Stimulated activated CD4-positive, alpha-beta T cell treated with anti-CD3 and anti-CD28 coated beads, Interleukin-12 subunit alpha, Interleukin-12 subunit beta, amount 100 ng/mL, for 48 hours (primary cell): ENCODE measurements at regions not wholly inside any gene's neighbourhood (a gene's known extent, or its start where the extent isn't known, plus 50 kb on each side); places are given as distances from the start of the nearest gene placed in this dataset.

Experiments used
- DNase-seq, 3 donors: peaks; one replicate each; pipeline ENCODE4 v3.0.0-alpha.2; 2020; ENCODE audit warnings: low read depth in 2 of 3, low spot score in 1 of 3

DNA sequence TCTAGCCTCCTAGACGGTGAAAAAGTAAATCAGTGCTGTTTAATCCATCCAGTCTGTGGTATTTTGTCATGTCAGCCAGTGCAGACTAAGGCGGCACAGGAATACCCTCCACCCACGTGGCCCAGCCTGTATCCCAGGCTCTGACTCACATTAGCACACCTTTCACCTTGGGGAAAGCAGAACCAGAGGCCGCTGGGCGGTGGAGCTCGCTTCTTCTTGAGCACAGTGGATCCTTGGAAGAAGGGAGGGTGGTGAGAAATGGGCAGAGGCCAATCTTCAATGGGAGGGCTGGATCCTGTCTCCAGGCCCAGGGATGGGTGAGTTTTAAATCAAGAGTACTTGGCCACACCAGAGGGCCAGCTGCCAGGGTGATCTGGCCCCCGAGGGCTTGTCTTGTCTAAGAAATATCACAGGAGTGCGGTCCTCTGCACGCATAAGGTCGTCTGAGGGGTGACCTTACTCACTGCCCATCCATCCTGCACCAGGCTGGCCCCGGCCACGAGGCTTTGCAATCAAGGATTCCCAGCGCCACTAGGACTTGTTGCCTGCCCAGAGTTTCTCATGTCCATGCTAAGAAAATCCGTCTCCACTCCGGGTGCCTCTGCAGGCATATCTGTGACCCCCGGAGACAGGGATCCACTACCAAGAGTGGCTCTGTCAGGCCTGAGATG is 658.5 kb downstream of the BRD1 start:
- no peak for DNase-seq

DNA sequence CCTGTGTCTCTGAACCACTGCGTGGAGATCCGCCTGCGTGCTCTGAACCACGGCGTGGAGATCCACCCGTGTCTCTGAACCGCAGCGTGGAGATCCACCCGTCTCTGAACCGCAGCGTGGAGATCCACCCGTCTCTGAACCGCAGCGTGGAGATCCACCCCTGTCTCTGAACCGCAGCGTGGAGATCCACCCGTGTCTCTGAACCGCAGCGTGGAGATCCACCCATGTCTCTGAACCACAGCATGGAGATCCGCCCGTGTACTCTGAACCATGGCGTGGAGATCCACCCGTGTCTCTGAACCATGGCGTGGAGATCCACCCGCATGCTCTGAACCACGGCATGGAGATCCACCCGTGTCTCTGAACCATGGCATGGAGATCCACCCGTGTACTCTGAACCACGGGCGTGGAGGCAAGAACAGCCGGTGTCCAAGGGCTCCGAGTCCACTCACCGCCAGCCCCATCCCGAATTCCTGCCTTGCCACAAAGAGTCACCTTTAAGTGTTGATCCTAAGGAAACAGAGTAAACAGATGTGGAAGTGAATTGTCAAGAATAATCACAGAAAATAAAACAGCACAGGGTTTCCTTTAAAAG is 659.4 kb downstream of the BRD1 start:
- no peak for DNase-seq

DNA sequence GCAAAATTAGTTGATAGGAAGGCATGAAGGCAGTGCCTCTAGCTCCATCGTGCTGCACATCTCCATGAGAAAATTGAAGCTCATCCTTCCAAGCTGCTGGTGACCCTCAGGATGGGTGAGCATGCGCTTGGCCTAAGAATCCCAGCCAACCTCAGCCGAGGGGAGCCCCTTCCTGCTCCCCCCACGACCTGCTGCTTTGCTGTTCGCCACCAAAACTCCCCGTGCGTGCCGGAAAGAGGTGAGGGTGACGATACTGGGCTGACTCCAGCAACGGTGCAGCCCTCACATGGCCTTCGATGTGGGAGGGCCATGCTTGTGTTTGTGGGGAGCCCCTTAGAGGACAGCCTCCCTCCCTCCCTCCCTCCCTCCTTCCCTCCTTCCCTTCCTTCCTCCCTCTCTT is 660.9 kb downstream of the BRD1 start:
- no peak for DNase-seq

DNA sequence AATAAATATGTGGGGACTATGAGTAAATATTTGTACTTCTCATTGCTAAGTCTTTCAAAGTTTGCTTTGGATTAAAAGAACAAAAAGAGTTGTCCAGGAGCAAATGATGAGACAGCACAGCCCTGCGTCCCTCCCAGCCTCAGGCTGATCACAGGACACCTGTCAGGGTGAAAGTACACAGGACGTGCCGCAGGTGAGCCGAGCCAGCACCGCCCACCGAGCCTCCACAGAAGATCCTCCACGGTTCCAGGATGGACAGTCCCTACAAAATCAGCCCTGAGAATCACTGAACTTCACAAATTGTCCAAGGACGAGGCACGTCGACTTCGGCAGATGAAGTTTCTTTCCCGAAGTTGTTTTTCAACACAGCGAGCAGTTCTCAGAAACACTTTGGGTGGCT is 661.5 kb downstream of the BRD1 start:
- no peak for DNase-seq

DNA sequence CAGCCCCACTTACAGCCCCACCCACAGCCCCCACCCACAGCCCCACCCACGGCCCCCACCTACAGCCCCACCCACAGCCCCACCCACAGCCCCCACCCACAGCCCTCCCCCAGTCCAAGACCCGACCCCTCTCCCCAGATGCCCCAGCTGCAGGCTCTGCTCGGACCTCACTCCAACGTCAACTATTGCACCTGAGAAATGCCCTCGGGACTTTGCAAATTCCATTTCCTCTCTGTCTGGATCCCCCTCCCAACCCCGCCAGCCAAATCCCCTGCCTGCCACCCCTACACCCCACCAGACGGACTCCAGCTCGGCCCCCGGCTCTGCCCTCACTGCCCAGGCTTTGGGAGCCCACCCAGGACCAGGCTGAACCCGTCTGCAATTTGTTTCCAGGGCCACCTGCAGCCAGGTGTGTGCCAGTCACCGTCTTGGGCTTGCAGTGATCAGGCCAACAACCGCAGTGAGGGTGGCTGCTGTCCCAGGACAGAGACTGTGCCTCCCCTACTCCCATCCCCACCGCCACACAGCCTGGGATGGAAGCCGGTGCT is 662.8 kb downstream of the BRD1 start:
- no peak for DNase-seq

DNA sequence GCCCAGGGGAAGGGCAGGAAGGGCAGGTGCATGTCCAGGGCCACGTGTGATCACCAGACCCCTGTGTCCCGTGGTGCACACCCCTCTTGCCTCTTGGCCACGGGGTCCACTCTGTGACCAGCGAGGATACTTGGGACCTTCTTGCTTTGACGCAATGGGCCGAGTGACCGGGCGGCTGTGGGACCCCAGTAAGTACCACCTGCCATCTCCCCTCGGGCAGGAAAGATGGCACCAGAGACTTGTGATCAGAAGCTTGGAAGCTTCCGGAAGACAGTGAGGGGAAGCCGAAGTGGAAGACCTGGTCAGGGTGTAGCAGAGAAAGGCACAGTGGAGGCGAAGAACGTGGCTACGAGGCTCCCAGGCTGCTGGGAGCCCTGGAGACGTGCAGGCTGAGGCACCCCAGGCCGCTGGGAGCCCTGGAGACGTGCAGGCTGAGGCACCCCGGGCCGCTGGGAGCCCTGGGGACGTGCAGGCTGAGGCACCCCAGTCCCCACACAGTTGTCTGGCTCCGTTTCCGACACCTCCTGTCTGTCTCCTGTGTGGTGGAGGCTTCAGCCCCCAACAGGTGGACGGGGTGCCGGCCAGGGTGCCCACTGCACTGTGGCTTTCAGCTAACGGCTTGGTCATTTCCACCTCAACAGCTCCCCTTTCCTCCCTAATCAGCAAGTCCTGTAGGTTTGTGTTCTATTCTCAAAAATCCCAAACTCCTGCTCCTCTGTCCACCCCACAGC is 663.5 kb downstream of the BRD1 start:
- DNase-seq: no peak

DNA sequence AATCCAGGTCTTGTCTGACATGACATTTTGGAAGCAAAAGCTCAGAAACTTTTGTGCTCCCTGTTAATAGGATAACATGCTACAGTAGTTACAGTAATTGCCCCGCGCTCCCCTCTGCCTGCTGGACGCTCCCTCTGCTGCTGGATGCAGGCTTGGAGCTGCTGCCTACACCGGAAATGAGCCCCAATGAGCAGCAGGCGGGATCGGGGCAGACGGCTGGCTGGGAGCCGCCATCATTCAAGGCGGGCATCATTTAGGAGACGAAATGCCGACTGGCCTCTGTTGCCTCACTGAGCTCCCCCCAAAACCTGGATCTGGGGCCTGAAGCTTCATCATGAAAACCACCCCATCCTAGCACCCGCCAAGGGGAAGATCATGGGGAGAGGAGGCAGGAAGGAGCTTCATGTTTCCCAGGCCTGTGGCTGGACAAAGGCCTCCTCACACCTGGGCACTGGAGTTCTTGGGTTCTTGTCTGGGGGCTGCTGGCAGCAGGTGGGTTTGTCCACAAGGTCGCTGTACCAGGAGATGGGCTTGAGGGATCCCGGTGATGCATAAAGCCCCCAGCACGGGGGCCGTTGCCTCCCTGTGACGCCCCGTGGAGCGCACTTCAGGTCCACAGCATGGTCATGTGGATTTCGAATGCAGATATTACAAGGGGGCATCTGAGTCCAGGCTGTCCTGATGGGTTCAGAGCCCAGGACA is 664.3 kb downstream of the BRD1 start:
- DNase-seq: no peak

DNA sequence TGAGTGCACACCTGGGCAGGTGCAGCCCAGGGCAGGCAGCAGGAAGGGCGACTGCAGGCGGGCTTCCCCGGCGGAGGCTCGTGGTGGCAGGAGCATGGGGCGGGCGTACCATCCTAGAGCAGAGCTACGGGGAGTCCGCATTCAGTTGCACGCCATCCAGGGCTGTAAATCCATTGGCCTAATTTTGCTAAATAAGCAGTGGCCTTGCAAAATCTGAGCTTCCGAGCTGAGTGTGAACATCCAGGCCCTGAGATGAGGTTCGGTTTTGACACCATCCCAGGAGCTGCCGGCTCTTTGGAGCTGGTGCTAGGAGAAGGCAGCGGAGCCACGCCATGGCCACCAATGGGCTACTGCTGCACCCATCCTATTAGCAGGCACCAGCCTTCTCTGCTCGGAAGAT is 664.8 kb downstream of the BRD1 start:
- DNase-seq: no peak

DNA sequence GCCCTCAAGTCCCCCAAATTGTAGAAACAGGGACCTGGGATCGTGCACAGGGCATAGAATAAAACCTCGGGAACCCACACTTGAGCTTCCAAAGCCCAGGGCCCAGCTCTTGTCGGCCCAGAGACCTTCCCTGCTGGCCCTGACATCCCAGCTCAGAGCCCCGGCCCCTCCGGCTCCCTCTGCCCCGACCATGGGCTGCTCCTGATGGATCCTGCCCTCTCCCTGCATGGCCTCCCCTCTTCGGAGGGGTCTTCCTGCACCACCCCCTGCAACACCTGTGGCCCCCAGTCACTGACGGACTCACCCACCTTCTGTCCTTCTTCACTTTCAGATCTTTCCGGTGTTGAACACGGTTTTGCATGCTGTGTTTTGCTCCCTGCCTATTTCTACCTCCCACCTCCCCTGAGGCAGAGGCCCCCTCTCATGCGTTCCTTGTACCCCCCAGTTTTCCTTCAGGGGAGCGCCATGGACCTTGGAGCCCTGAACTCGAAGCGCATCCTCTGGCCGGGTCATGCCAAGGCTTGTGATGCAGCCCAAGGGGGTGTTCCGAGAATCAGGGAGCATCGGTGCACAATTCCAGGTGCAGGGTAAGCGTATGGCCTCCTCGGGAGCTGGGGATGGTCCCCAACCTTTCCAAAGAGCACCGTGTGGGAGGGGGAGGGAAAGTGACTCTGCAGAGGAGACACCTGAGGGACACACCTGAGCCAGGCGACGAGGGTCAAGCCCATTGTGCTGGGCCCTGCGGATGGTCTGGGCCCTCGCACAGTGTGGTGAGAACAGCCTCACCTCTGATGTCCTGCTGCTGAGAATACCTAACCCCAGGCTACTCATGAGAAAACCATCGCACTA is 666.4 kb downstream of the BRD1 start:
- no peak for DNase-seq

DNA sequence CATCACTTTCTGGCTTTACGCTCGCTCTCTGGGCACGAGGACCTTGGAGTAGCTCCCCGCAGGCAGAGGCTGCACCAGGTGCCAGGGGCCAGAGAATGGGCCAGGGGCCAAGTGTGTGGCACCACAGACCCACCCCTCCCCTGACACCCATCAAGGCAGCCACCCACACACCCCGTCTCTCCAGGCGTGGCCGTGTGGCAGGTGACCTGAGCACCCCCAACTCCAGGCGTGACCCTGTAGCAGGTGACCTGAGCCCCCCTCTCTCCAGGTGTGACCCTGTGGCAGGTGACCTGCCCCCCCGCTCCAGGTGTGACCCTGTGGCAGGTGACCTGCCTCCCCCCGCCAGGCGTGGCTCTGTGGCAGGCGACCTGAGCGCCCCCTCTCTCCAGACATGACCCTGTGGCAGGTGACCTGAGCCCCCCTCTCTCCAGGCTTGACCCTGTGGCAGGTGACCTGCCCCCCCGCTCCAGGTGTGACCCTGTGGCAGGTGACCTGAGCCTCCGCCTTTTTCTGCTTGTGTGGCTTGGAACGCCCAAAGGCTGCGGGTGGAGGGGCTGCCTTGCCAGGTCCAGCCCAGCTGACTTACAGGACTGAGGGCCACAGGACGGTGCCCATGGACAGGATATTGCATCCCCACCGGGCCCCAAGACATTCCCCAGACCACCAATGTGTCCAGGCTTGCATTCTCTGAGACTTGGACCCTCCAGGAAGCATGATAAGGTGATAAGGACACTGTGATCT is 667.2 kb downstream of the BRD1 start:
- DNase-seq: no peak

DNA sequence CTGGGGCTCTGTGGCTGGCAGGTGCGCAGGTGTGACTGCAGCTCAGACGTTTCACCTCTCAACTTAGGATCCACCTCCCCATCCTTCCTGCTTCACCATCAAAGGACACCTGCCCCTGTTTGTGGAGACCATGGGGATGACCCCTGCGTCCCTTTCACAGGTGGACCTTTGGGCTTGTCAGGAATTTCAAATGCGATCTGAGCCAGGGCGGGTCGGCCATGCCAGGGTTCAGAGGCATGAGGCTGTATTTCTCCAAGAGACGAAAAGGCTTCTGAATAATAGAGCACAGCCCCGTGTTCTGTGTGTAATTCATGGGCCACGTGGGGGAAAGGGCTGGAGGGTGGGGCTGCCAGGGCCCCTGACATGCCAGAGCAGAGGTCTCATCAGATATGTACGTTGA is 668.0 kb downstream of the BRD1 start:
- DNase-seq: no peak

DNA sequence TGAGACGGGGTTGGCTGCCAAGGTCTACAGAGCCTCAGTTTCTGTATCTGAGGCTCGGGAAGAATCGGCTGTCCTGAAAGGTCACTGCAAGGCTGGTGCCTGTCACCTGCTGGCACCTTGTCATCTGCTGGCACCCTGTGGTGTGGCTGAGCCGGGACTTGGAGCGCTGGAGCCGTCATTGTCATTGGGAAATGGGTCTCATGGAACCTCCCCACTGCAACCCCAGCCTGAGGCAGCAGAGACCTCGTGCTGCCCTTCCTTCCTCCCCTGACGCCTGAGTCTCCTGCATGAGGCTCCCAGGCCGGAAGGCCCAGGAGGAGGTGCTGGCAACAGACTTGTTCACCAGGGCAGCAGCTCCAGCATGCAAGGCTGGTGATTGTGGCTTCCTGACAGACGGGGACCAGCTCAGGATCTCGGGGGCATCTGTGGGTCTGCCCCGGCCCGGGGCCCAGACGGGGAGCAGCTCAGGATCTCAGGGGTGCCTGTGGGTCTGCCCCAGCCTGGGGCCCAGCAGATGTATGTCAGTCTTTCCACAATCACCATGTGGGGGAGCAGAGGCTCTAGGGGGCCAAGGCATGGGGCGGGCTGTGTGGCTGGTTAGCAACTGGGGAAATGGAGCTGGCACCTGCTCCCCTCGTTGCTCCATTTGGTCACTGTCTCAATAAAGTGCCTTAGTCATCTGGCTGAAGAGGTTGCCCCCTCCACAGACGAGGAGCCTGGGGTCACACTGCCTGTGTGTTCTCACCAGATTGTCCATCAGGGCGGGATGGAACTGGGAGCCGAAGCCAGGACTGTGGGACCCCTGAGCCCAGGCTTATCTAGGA is 668.7 kb downstream of the BRD1 start:
- no peak for DNase-seq

DNA sequence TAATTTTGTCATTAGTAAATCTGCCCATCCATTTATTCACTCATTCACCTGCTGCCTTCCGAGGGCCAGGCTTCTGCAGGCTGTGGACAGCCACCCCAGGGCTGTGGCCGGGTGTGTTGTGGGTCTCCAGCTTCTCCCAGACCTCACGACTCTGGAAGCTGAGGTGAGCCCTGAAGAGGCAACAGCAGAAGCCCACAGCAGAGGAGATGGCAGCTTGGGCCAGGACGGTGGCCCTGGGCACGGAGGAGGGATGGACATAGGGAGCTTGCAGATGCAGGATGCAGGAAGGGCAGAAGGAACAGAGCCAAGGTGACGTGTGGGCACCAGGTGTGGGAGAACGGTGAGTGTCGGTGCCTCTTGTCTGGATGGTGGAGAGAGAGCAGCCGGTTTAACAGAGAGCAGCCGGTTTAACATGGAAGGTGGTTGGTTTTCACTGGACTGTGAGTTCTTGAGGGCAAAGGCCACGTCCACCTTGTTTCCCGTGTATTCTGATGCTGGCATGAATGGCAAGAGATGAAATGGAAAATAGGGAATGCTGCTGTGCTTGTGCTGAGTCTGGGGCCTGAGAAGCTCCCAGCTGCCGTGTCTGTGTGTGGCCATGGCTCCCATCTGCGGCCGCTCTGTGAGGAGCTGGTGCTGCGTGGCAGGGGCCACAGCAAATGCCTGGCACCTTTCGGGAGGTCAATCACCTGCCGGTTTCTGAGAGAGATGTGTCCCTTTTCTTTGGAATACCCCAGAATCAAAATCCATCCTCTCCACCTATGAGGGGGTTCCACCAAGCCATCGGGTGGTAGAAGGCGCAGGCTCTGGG is 669.9 kb downstream of the BRD1 start:
- DNase-seq: no peak

DNA sequence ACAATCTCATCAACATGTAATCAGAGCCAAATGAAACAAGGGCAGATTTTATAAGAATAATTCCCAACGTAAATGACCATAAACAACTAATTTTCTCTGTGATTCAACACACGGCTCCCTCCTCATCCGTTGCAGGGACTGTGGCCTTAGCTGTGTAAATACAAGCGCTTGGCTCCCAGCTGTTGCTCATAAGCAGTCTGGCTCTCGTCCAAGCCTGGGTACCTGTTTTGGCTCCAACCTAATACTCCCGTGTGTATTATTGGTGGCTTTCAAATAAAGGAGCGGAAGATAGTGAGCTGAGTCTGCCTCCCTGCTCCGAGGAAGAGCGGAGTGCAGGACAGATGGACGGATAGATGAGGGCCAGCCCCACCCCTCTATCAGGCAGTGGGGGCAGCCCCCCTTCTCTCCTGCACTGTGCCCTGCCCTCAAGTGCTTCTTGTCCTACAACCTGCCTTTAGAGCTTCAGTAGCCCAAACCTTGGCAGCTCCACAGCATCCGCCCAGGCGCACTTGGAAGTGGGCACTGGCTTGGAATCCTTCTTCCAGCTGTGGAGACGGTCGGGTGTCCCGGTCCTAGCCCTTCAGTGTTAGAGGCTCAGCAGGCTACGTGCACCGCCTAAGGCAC is 670.9 kb downstream of the BRD1 start:
- no peak for DNase-seq

DNA sequence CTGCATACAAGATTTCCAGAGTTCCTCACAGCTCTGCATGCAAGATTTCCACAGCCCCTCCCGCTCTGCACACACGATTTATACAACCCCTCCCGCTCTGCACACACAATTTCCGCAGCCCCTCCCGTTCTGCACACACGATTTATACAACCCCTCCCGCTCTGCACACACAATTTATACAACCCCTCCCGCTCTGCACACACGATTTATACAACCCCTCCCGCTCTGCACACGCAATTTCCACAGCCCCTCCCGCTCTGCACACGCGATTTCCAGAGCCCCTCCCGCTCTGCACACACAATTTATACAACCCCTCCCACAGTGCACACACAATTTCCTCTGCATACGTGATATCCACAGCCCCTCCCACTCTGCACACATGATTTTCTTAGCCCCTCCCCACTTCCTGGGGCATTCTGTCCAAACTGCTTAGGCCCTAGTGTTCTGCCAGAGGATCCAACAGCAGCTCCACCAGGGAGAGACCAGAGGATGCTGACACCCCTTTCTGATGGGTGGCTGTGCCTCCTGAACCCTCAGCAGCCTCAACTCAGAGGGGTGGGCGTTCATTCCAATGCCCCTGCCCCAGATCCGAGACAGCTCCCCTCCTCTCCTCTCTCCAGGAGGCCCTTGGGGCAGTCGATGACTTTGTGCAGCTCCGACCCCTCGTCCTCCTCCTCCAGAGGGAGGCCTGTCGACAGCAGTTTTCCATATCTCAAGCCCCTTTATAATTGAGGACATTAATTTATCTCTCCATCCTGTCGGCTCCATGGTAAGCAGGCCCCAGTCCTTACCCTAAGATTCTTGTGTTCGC is 671.7 kb downstream of the BRD1 start:
- no peak for DNase-seq

DNA sequence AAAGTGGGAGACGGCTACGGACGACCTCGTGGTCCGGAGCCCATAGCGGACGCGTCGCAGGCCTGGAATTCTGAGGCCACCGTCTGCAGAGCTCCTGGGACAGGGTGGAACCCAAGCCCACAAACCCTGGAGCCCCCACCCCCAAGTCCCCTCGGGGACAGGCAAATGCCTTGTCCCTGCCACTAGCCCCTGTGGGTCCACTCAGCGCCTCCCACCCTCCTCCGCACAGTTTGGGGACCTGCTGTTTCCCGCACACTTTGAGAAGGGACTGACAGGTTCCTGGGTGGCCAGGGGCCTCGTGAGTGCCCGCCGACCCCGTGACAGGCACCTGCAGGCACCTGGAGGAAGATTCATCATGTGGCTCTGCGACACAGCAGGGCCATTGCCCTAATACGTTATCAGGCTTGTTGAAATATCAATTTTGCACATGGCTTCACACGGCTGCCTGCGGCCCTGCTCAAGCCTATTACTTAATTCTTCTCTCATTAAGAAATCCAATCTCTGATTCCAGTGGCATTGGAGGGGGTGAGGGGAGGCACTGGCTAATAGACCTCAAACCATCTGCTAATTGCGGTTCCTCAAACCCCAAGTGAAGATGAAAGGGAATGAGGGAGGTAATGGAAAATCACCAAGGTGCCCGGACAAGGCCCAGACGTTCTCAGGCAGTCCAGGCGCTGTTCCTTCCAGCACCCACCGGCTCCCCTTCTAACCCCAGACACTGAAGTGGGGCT is 672.5 kb downstream of the BRD1 start:
- DNase-seq: no peak
